ENCODE measurements at regions not wholly inside any gene's neighbourhood (a gene's known extent, or its start where the extent isn't known, plus 50 kb on each side); places are given as distances from the start of the nearest gene placed in this dataset.

DNA sequence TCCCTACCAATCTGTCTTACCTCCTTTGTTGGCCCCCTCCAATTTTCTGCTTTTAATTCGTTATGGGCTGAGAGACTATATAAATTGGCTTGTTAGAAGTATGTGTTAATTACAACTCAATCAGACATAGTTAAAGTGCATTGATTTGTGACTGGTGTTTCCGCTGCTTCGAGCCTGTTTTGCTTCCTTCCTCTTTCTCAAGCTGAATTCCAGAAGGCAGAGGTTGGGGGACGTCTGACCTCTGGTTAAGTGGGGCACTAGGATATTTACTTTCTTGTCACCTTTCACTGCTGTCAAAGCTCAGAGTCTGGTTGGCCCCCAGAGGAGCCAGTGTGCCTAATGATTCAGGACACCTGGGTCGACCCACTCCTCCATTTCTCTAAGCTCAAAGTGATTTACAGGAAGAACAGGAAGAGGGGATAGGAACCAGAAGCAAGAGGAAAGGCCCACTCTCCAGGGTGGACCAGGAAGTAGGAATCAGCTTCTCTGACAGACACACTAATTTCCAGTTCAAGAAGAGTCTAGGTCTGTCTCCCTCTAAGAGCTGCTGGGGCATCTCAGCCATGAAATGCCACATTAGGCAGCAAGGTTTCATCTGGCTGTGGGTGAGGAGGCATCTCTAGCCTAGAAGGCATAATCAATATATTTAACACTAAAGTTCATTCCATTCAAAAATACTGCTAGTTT lies 397.2 kb upstream of the NPVF start:
- H3K36me3 Mint-ChIP-seq (ENCODE audit: low read depth) = no peaks in the 10 kb centered on the region
- peaks cover 14% of the 10 kb centered on the region for H3K4me1 Mint-ChIP-seq (ENCODE audit: low read depth)
- H3K9me3 Mint-ChIP-seq = no peaks in the 10 kb centered on the region
- H3K4me3 Mint-ChIP-seq = no peak overlapping the region
- peaks cover 5% of the 10 kb centered on the region for H3K27me3 Mint-ChIP-seq
- intact Hi-C loops (cut with micrococcal nuclease) = no loop called here
- no peak overlapping the region for H3K27ac Mint-ChIP-seq

DNA sequence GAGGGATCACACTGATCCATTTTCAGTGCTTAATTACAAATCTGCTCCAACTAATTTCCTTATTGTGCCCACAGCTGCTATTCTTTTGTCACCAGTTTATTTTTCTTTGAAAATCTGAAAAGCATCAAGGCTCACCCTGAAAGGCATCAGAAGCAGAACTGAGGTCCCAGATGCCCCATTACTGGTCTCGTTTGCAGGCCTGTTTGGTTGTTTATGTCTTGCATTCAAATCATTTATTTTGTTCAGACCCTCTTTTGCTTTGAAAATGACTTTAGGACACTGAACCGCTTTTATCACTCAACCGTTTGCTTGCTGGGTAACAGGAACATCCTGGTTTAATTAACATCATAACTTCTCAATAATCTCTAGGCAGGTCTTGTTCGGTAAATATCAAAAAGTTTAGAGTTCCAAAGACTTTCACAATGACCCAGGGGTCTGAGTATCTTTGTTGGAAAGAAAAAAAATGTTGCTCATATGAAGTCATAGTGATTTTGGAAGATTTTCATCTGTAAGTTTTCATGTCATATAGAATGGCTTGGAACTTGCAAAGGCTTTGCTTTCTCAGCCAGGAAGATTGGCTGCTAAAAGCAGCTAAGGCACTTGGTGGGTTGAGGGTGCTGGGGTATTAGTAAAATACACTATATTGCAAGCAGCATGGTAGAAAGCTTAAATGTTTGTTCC lies 398.3 kb upstream of the NPVF start:
- Mint-ChIP-seq H3K27me3 (peaks cover 5% of the 10 kb centered on the region), H3K36me3 (ENCODE audit: low read depth) (no peaks in the 10 kb centered on the region), H3K27ac (no peak overlapping the region), H3K4me3 (no peak overlapping the region), H3K4me1 (ENCODE audit: low read depth) (peaks cover 8% of the 10 kb centered on the region), H3K9me3 (no peaks in the 10 kb centered on the region)
- intact Hi-C loops (cut with micrococcal nuclease) = no loop called here

DNA sequence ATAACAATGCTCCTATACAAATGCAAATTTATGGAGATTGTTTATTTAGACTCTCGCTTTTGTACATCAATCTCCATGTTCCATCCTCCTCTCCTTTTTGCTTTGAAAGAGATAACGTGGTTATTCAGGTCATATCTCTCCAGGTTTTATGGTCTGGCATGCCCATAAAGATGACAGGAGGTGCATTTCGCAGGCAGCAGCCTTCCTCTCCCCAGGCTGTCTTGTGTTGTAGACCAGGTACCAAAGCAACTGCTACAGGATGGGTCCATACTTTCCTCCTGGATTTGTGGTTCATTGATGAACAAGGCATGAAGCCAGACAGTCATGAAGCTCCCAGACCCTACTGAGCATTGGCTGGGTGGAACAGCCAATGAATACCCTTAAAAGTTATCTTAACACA lies 400.2 kb upstream of the NPVF start:
- intact Hi-C loops (cut with micrococcal nuclease) = no loop called here
- Mint-ChIP-seq H3K4me1 (ENCODE audit: low read depth) (peaks cover 8% of the 10 kb centered on the region), H3K27ac (no peak overlapping the region), H3K36me3 (ENCODE audit: low read depth) (no peaks in the 10 kb centered on the region), H3K4me3 (no peak overlapping the region), H3K9me3 (no peaks in the 10 kb centered on the region), H3K27me3 (peaks cover 5% of the 10 kb centered on the region)

DNA sequence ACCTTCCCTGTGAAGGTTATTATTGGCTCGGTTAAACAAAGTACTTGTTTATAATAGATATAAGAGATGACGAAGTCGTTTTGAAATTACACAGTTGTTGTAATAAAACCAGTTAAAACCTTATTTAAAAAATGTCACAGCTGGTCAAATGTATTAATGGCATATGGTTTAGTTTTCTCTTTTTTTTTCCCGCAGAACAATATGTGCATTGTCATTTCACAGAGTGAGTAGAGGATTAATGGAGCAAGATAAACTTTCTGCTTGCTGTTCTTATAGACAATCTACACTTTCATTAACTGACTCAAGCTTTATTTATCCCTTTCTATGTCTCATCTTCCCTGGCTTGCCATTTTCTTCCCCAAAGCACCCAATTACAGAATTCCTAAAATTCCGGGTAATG lies 404.3 kb upstream of the NPVF start:
- Mint-ChIP-seq H3K9me3 (no peaks in the 10 kb centered on the region), H3K4me1 (ENCODE audit: low read depth) (no peaks in the 10 kb centered on the region), H3K4me3 (no peak overlapping the region), H3K36me3 (ENCODE audit: low read depth) (no peaks in the 10 kb centered on the region), H3K27ac (no peak overlapping the region), H3K27me3 (peaks cover 3% of the 10 kb centered on the region)
- intact Hi-C loops (cut with micrococcal nuclease) = no loop called here

DNA sequence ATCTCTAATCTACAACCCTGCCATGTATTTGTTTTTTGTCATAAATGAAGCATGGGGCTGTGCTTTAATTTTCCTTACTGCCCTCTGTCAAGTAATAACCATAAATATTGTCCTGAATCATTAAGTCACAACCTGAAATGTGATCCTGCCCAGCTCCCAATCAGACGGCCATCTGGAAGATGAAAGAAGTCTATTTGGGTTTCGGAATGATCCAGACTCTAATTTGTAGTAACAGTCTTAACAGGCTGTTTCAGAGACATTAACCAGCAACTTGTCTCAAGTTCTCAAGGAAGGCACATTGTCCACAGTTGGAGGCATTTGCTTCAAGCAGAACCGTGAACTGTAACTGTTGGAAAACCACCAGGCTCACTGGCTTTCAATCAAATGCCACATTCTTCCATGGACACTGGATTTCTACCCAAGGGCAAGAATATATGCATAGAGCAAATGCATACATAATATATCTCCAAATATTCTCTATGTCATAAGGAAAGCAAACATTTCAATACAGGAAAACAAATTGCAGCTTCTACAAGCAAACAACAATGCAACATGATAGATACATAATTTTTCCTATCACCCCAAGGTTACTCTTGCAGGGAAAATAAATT lies 405.2 kb upstream of the NPVF start:
- no peak overlapping the region for H3K27ac Mint-ChIP-seq
- no peaks in the 10 kb centered on the region for H3K4me1 Mint-ChIP-seq (ENCODE audit: low read depth)
- peaks cover 2% of the 10 kb centered on the region for H3K27me3 Mint-ChIP-seq
- intact Hi-C loops (cut with micrococcal nuclease) = no loop called here
- no peak overlapping the region for H3K4me3 Mint-ChIP-seq
- no peaks in the 10 kb centered on the region for H3K9me3 Mint-ChIP-seq
- no peaks in the 10 kb centered on the region for H3K36me3 Mint-ChIP-seq (ENCODE audit: low read depth)

DNA sequence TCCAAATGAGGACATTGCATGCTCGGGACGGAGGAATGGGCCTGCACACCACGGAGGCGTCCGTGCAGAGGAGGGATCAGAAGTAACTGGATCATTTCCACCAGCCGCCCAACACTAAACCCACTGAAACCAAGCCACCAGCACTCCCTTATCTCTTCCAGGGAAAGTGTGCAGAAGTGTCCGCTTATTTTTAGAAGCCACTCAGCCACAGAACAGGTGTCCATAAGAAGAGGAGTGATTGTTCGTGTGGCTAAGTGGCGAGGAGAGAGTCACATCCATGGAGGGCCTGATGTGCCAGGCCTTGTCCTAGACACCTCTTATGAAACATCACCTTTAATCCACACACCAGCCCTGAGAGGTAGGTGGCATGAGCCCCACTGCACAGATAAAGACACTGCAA lies 407.9 kb upstream of the NPVF start:
- Mint-ChIP-seq H3K27ac (no peak overlapping the region), H3K4me1 (ENCODE audit: low read depth) (no peaks in the 10 kb centered on the region), H3K9me3 (no peaks in the 10 kb centered on the region), H3K36me3 (ENCODE audit: low read depth) (no peaks in the 10 kb centered on the region), H3K27me3 (no peaks in the 10 kb centered on the region), H3K4me3 (no peak overlapping the region)
- intact Hi-C loops (cut with micrococcal nuclease) = no loop called here

DNA sequence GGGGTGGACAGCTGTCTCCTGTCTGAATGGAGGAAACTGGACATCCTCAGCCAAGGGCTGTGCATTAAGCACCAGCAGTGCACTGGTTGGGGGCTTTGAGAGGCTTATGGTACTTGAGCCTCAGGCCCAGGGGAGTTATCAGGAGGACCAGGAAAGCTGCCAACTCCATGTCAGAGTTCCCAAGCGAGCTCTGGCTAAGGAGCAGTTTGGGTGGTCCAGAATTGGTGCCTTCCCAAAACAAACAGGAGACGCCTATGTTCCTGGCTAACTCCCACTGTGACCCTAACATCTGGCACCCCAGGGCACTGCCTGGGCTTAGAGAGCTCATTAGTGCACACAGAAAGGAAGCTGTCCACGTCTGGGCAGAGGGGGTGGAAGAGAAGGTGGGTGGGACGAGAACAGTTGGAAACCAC lies 408.6 kb upstream of the NPVF start:
- H3K4me3 Mint-ChIP-seq = no peak overlapping the region
- intact Hi-C loops (cut with micrococcal nuclease) = no loop called here
- H3K9me3 Mint-ChIP-seq = no peaks in the 10 kb centered on the region
- H3K27ac Mint-ChIP-seq = no peak overlapping the region
- H3K27me3 Mint-ChIP-seq = no peaks in the 10 kb centered on the region
- H3K36me3 Mint-ChIP-seq (ENCODE audit: low read depth) = no peaks in the 10 kb centered on the region
- H3K4me1 Mint-ChIP-seq (ENCODE audit: low read depth) = no peaks in the 10 kb centered on the region

DNA sequence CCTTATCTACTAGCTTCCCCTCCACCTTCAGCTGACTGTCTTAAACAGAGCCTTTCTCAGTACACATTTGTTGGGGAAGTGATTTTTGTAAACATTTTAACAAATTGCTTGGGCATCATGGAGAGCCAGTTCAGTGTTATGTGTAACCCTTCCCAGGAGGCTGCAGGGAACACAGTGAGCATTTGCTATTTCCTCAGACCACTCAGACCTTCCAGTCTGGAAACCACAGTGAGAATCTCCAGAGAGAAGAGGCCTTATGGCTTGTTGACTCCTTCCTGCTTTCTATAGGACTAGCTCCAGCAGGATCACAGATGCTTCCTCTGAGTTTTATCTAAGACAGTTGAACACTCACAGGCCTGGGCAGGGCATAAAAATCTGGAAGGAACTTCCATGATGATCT lies 409.8 kb upstream of the NPVF start:
- Mint-ChIP-seq H3K27ac (no peak overlapping the region), H3K4me3 (no peak overlapping the region), H3K4me1 (ENCODE audit: low read depth) (no peaks in the 10 kb centered on the region), H3K36me3 (ENCODE audit: low read depth) (no peaks in the 10 kb centered on the region), H3K9me3 (no peaks in the 10 kb centered on the region), H3K27me3 (no peaks in the 10 kb centered on the region)
- intact Hi-C loops (cut with micrococcal nuclease) = no loop called here

DNA sequence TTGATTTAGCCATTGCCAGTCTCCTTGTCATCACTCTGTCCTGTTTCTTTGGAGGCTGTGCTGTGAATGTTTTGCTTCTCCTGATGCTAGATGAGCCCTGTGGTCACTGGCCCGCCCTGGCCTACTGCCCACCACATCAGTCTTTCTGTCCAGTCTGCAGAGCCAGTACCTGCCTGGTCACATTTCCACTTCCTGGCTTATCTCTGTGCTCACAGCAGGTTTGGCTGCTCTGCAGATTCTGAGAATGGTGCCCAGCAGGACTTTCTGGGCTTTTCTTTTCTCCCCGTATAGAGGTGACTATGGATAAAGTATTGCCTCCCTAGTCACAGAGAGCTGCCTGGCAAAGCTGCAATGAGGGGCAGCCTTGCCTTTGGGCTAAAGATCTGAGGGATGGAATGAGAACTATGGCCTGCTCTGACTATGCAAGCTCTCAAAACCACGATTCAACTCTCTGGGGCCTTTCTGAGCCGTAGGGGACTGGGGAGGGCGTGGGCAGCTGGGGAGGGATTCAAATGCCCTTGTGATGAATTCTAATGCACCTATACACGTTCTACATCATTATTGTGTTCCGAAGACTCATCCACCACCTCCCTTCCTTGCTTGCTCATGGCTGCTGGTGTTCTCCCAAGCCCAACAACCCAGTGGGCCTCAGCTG lies 410.4 kb upstream of the NPVF start:
- intact Hi-C loops (cut with micrococcal nuclease) = no loop called here
- Mint-ChIP-seq H3K4me3 (no peak overlapping the region), H3K27me3 (no peaks in the 10 kb centered on the region), H3K27ac (no peak overlapping the region), H3K4me1 (ENCODE audit: low read depth) (peaks cover 2% of the 10 kb centered on the region), H3K36me3 (ENCODE audit: low read depth) (no peaks in the 10 kb centered on the region), H3K9me3 (no peaks in the 10 kb centered on the region)

DNA sequence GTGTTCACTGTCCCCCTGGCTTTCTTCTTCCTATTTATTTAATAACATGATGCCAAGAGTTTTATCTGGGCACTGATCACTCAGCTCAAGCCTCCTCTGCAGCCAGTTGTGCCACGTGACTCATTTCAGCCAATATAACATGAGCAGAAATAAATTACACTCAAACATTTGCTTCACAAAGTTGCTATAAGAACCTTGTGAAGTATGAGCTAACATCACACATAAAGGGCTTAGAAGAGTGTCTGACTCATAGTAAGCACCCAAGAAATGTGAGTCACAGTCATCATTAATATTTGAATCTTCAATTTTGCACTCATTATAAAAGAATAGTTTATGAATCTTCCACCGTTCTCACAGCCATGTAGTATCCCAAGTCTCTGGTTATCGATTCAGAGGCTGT lies 414.6 kb upstream of the NPVF start:
- peaks cover 10% of the 10 kb centered on the region for H3K4me1 Mint-ChIP-seq (ENCODE audit: low read depth)
- no peaks in the 10 kb centered on the region for H3K36me3 Mint-ChIP-seq (ENCODE audit: low read depth)
- intact Hi-C loops (cut with micrococcal nuclease) = no loop called here
- H3K27me3 Mint-ChIP-seq = no peaks in the 10 kb centered on the region
- H3K4me3 Mint-ChIP-seq = no peak overlapping the region
- H3K9me3 Mint-ChIP-seq = no peaks in the 10 kb centered on the region
- H3K27ac Mint-ChIP-seq = no peak overlapping the region

DNA sequence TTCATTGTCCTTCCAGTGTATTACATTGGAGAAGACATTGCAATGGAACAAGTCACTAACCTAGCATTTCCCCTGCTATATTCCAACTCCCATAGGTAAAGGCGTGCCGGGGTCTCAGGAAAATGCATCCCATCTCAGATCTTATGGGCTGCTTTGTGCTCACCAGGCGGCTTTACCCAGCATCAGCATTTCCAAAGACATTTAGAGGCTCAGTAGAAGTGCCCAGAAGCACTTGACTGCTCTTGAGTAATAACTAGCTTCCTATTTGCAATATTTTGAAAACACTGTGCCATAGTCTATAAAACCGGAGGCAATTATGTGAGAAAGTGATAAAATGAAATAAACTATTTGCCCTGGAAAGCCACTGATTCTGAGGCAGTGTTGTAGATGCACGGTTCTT lies 415.0 kb upstream of the NPVF start:
- intact Hi-C loops (cut with micrococcal nuclease) = no loop called here
- peaks cover 10% of the 10 kb centered on the region for H3K4me1 Mint-ChIP-seq (ENCODE audit: low read depth)
- H3K9me3 Mint-ChIP-seq = no peaks in the 10 kb centered on the region
- H3K27ac Mint-ChIP-seq = no peak overlapping the region
- no peak overlapping the region for H3K4me3 Mint-ChIP-seq
- H3K27me3 Mint-ChIP-seq = no peaks in the 10 kb centered on the region
- no peaks in the 10 kb centered on the region for H3K36me3 Mint-ChIP-seq (ENCODE audit: low read depth)

DNA sequence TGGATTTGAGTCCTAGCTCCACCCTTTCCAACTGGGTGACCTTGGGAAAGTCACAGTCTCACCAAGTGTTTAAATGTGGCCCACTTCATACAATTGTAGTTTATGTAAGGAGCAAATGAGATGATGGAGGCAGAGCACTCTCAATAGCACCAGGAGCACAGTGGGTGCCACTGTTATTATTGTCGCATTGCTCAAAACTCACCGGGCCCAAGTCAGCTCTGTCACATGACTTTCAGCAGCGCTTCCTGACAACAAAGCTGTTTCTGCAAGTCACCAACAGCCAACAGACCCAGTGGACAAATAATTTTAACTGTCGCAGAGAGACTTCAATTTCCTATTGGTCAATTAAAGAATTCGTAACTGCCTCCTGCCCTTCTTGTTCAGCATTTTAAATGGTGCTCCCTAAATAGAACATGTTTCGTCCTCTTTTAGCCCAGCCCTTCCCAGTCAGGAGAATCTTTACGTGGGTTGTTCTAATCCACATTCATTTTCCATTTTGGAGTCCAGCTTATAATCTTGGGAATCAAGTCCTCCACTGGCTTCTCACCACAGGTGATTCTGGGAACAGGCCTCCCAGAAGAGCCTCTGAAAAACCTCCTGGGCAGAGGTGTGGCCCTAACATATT lies 415.6 kb upstream of the NPVF start:
- H3K36me3 Mint-ChIP-seq (ENCODE audit: low read depth) = no peaks in the 10 kb centered on the region
- no peaks in the 10 kb centered on the region for H3K9me3 Mint-ChIP-seq
- H3K4me3 Mint-ChIP-seq = no peak overlapping the region
- no peaks in the 10 kb centered on the region for H3K27me3 Mint-ChIP-seq
- no peak overlapping the region for H3K27ac Mint-ChIP-seq
- H3K4me1 Mint-ChIP-seq (ENCODE audit: low read depth) = peaks cover 10% of the 10 kb centered on the region
- intact Hi-C loops (cut with micrococcal nuclease) = no loop called here

DNA sequence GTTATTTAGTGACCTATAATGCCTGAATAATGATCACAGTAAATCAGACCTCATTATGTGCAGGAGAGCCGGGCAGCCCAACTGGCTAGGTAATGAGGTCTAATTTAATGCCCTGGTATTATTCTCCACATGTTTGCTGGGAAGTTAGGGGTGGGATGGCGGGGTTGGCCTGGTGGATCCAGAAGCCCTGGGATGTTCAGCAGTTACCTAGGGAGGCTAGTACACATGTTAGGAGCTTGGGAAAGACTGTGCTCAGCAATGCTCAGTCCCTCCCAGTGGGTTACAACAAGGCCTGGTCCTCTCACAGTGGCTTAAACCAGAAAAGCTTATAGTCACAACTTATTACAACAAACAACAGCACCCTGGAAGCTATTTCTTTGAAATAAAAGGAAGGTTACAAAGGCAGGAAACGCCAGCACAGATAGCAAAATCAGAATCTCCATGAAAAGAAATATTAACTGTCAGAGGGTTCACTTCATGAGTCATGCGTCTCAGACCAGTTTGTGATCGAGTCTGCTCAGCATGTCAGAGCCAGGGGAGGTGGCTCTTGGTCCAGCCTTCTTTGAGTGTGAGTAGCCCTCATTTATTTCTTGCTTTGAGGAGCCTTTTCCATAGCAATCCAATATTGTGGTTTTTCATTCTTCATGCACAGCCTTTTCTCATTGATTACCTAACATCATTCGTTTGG lies 418.6 kb upstream of the NPVF start:
- H3K9me3 Mint-ChIP-seq = no peaks in the 10 kb centered on the region

More for the DNA sequence above, 418.6 kb upstream of the NPVF start:
- intact Hi-C loops (cut with micrococcal nuclease) = no loop called here
- Mint-ChIP-seq H3K27ac (no peak overlapping the region), H3K36me3 (ENCODE audit: low read depth) (no peaks in the 10 kb centered on the region), H3K27me3 (no peaks in the 10 kb centered on the region), H3K4me1 (ENCODE audit: low read depth) (peaks cover 10% of the 10 kb centered on the region), H3K4me3 (no peak overlapping the region)

Measured in dendritic cell treated with granulocyte-macrophage colony-stimulating factor and Interleukin-4, amounts not matched to agents 40 ng/mL and 50 ng/mL, for 4 days (primary cell).